A673 (cell line): ENCODE measurements at regions not wholly inside any gene's neighbourhood (a gene's known extent, or its start where the extent isn't known, plus 50 kb on each side); places are given as distances from the start of the nearest gene placed in this dataset.

ENCODE experiments used
- EZH2 ChIP-seq: fragments of 200-600 bp; sonication (generic); IDR thresholded peaks from 2 replicates; pipeline ENCODE4 v1.6.1; 2017; ENCODE audit warnings: borderline replicate concordance, low read depth, mild to moderate bottlenecking, mixed read lengths, antibody characterized with exemption, low read length; ENCODE audit not compliant: poor library complexity, severe bottlenecking
- TF ChIP-seq, protein P1 (sequence below): fragments of 300-800, 200-600 bp; sonication (generic); conservative IDR thresholded peaks from 2 replicates; pipeline ENCODE4 v1.5.1; 2017; ENCODE audit warnings: low read depth, mild to moderate bottlenecking, antibody characterized with exemption, low read length, moderate library complexity, mixed read lengths

DNA sequence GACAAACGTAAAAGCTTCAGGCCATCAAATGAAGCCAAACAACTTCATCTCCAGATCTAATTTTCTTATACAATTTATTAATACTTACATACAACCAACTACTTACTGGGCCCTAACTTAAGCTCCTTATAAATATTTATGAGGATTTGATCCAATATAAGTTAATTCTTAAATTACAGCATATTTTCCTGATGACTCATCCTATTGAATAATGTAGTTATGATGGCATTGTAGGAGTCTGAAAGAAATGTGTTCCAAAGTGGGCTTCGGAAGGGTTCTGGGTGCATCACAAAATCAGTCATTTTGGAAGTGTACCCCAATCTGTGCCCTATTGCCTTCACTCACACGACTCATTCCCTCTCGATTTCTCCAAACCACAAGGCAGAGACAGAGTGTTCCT is 455.1 kb upstream of the CTSO start:
- TF ChIP-seq, protein P1, sequence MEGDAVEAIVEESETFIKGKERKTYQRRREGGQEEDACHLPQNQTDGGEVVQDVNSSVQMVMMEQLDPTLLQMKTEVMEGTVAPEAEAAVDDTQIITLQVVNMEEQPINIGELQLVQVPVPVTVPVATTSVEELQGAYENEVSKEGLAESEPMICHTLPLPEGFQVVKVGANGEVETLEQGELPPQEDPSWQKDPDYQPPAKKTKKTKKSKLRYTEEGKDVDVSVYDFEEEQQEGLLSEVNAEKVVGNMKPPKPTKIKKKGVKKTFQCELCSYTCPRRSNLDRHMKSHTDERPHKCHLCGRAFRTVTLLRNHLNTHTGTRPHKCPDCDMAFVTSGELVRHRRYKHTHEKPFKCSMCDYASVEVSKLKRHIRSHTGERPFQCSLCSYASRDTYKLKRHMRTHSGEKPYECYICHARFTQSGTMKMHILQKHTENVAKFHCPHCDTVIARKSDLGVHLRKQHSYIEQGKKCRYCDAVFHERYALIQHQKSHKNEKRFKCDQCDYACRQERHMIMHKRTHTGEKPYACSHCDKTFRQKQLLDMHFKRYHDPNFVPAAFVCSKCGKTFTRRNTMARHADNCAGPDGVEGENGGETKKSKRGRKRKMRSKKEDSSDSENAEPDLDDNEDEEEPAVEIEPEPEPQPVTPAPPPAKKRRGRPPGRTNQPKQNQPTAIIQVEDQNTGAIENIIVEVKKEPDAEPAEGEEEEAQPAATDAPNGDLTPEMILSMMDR = no peak
- no peak for TF ChIP-seq EZH2
